GM23338 (cell line): ENCODE measurements at regions not wholly inside any gene's neighbourhood (a gene's known extent, or its start where the extent isn't known, plus 50 kb on each side); places are given as distances from the start of the nearest gene placed in this dataset.
A peak's percentile ranks its signal among the peaks of the same experiment; 100 is the strongest.

Experiments used
- ATAC-seq: fragments of 200-7000 bp; cut with Tn5 transposase; 3 replicates; pipeline ENCODE4 v1.9.1; 2020
- DNase-seq: peaks from one replicate; pipeline ENCODE4 v3.0.0-alpha.2; 2015; ENCODE audit warnings: low spot score
- H2AFZ ChIP-seq: fragments of 200-600 bp; sonication (generic); 2 replicates; pipeline ENCODE4 v1.8.0; 2016; ENCODE audit warnings: antibody characterized with exemption, mild to moderate bottlenecking, moderate library complexity
- H3F3A ChIP-seq: fragments of 200-600 bp; sonication (generic); replicated peaks from 2 replicates; pipeline ENCODE4 v1.8.0; 2017; ENCODE audit warnings: antibody characterized with exemption, mixed run types, low read depth
- H3K27ac ChIP-seq: fragments of 200-600 bp; sonication (generic); 2 replicates; pipeline ENCODE4 v1.6.1; 2016; ENCODE audit warnings: low read depth
- H3K27me3 ChIP-seq: fragments of 200-600 bp; sonication (generic); 2 replicates; pipeline ENCODE4 v1.8.0; 2016; ENCODE audit warnings: mild to moderate bottlenecking, mixed run types, moderate library complexity; ENCODE audit not compliant: insufficient read depth
- H3K36me3 ChIP-seq: fragments of 200-600 bp; sonication (generic); 2 replicates; pipeline ENCODE4 v1.8.0; 2016; ENCODE audit warnings: mild to moderate bottlenecking; ENCODE audit not compliant: insufficient read depth
- H3K4me1 ChIP-seq: fragments of 200-600 bp; sonication (generic); 2 replicates; pipeline ENCODE4 v1.8.0; 2016; ENCODE audit warnings: mild to moderate bottlenecking, moderate library complexity; ENCODE audit not compliant: insufficient read depth
- H3K4me2 ChIP-seq: fragments of 200-600 bp; sonication (generic); 2 replicates; pipeline ENCODE4 v1.7.1; 2017; ENCODE audit warnings: mixed run types
- H3K4me3 ChIP-seq: fragments of 200-600 bp; sonication (generic); 2 replicates; pipeline ENCODE4 v1.6.1; 2016; ENCODE audit warnings: mixed run types
- H3K79me2 ChIP-seq: fragments of 200-600 bp; sonication (generic); replicated peaks from 2 replicates; pipeline ENCODE4 v1.8.0; 2017; ENCODE audit warnings: mild to moderate bottlenecking; ENCODE audit not compliant: insufficient read depth
- H3K9me2 ChIP-seq: fragments of 200-600 bp; sonication (generic); 2 replicates; pipeline ENCODE4 v1.8.0; 2017; ENCODE audit not compliant: insufficient read depth
- H4K20me1 ChIP-seq: fragments of 200-600 bp; sonication (generic); replicated peaks from 2 replicates; pipeline ENCODE4 v1.8.0; 2017; ENCODE audit warnings: mild to moderate bottlenecking; ENCODE audit not compliant: insufficient read depth
- H3K27ac Mint-ChIP-seq: 2 replicates; pipeline ENCODE4 v1.8.0; 2020; ENCODE audit warnings: inconsistent platforms, mild to moderate bottlenecking, moderate library complexity, mixed read lengths
- H3K27me3 Mint-ChIP-seq: 3 replicates; pipeline ENCODE4 v1.8.0; 2022; ENCODE audit warnings: low read depth, mild to moderate bottlenecking, moderate library complexity, mixed read lengths, inconsistent platforms; ENCODE audit not compliant: insufficient read depth, poor library complexity
- H3K36me3 Mint-ChIP-seq: 3 replicates; pipeline ENCODE4 v1.8.0; 2021; ENCODE audit warnings: low read depth, mild to moderate bottlenecking, inconsistent platforms, moderate library complexity, mixed read lengths
- H3K4me1 Mint-ChIP-seq: 3 replicates; pipeline ENCODE4 v1.8.0; 2020; ENCODE audit warnings: mild to moderate bottlenecking, inconsistent platforms, mixed read lengths
- H3K4me3 Mint-ChIP-seq: 3 replicates; pipeline ENCODE4 v1.8.0; 2021; ENCODE audit warnings: moderate library complexity, mild to moderate bottlenecking, inconsistent platforms, mixed read lengths
- H3K9me3 Mint-ChIP-seq: 3 replicates; pipeline ENCODE4 v1.8.0; 2020; ENCODE audit warnings: moderate library complexity, mild to moderate bottlenecking, inconsistent platforms, mixed read lengths
- EZH2 ChIP-seq: fragments of 200-600 bp; sonication (generic); IDR thresholded peaks from one replicate; pipeline ENCODE4 v1.8.0; 2017; ENCODE audit warnings: antibody characterized with exemption, mild to moderate bottlenecking, low read depth; ENCODE audit not compliant: unreplicated experiment
- EZH2phosphoT487 ChIP-seq: fragments of 200-600 bp; sonication (generic); IDR thresholded peaks from one replicate; pipeline ENCODE4 v1.8.1; 2018; ENCODE audit warnings: antibody characterized with exemption; ENCODE audit not compliant: unreplicated experiment
- NANOG ChIP-seq: IDR thresholded peaks from 2 replicates; pipeline ENCODE4 v1.6.1; 2016; ENCODE audit warnings: antibody characterized with exemption, borderline replicate concordance
- POLR2AphosphoS5 ChIP-seq: IDR thresholded peaks from 2 replicates; pipeline ENCODE4 v1.6.1; 2016; ENCODE audit warnings: antibody characterized with exemption, low read depth
- STAT1 ChIP-seq: IDR thresholded peaks from one replicate; pipeline ENCODE4 v1.6.1; 2016; ENCODE audit warnings: antibody characterized with exemption; ENCODE audit not compliant: unreplicated experiment
- ZNF114 ChIP-seq: fragments of 250-450 bp; sonication (Bioruptor Pico); IDR thresholded peaks from 2 replicates; pipeline ENCODE4 v1.5.0; 2020; ENCODE audit warnings: mild to moderate bottlenecking, moderate library complexity
- ZNF331 ChIP-seq: fragments of 250-450 bp; sonication (Bioruptor Pico); IDR thresholded peaks from 2 replicates; pipeline ENCODE4 v1.5.0; 2020; ENCODE audit warnings: low read depth, mild to moderate bottlenecking, moderate library complexity
- ZNF462 ChIP-seq: fragments of 250-450 bp; sonication (Bioruptor Pico); IDR thresholded peaks from 2 replicates; pipeline ENCODE4 v1.5.0; 2020; ENCODE audit warnings: mild to moderate bottlenecking, moderate library complexity

DNA sequence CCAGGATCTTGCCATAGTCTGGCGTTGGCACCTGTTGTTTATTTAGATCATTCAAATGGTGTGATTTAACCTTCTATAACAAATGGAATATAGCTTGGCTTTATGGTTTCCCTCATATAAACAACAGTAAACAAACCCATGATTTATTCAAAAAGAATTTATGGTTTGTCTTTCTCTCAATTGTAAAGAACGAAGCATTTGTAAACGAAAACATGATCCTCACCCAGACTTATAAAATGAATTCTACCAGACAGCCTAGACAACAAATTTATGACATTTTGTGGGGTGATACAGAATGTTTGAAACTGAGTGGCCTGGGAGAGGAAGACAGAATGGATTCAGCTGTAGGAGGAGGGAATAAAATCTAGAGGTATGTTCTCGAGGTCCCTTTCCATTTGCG lies 66.1 kb upstream of the PTGFR start (continued):
- TF ChIP-seq ZNF462 (CRISPR knock-in tag), result no peak
- TF ChIP-seq POLR2AphosphoS5, result no peak
- TF ChIP-seq STAT1, result no peak

GRCh38 chr1:78426408-78426807 lies 64.4 kb upstream of the PTGFR start:
- H4K20me1 ChIP-seq, result no peaks in the 10 kb centered on the region
- H2AFZ ChIP-seq, result peak overlapping the region; percentile 24; the same call in 1 of the 2 replicates
- H3K27me3 Mint-ChIP-seq, result peaks cover 3% of the 10 kb centered on the region
- H3K4me1 ChIP-seq, result peaks cover 23% of the 10 kb centered on the region; the same call in 1 of the 2 replicates
- no peaks in the 10 kb centered on the region for H3F3A ChIP-seq
- no peak overlapping the region for H3K27ac ChIP-seq
- H3K79me2 ChIP-seq, result no peaks in the 10 kb centered on the region
- no peaks in the 10 kb centered on the region for H3K36me3 ChIP-seq
- H3K36me3 Mint-ChIP-seq, result no peaks in the 10 kb centered on the region
- peak overlapping the region; percentile 85 for H3K27ac Mint-ChIP-seq
- ATAC-seq, result no peak; the same call in 2 of the 3 replicates
- no peaks in the 10 kb centered on the region for H3K27me3 ChIP-seq
- H3K4me3 ChIP-seq, result no peak overlapping the region
- no peak for DNase-seq
- no peak overlapping the region for H3K4me3 Mint-ChIP-seq
- peaks cover 21% of the 10 kb centered on the region for H3K4me1 Mint-ChIP-seq
- 0 out of 2 replicates have a peak overlapping the region, but pooled peaks have one; percentile 7 for H3K4me2 ChIP-seq
- peaks cover 6% of the 10 kb centered on the region; the same call in 1 of the 2 replicates for H3K9me2 ChIP-seq
- H3K9me3 Mint-ChIP-seq, result no peaks in the 10 kb centered on the region
- TF ChIP-seq ZNF331, result no peak
- no peak for TF ChIP-seq ZNF462 (CRISPR knock-in tag)
- TF ChIP-seq NANOG, result no peak
- TF ChIP-seq POLR2AphosphoS5, result no peak
- TF ChIP-seq EZH2phosphoT487, result no peak
- TF ChIP-seq EZH2, result no peak
- TF ChIP-seq ZNF114, result no peak
